ENCODE measurements at regions not wholly inside any gene's neighbourhood (a gene's known extent, or its start where the extent isn't known, plus 50 kb on each side); places are given as distances from the start of the nearest gene placed in this dataset.

- TF ChIP-seq SUZ12 (IDR thresholded peaks at IDR 0.05), result no peak
- TF ChIP-seq FOXA1 (IDR thresholded peaks at IDR 0.05), result no peak
- no peak for TF ChIP-seq L3MBTL2 (conservative IDR thresholded peaks at IDR 0.05)
- no peak for TF ChIP-seq ARNT (IDR thresholded peaks at IDR 0.05)
- TF ChIP-seq SP1 (IDR thresholded peaks at IDR 0.05), result no peak
- no peak for TF ChIP-seq BHLHE40 (IDR thresholded peaks at IDR 0.05; ENCODE audit: borderline replicate concordance)
- TF ChIP-seq PKNOX1 (IDR thresholded peaks at IDR 0.05), result no peak
- no peak for TF ChIP-seq HDGF (IDR thresholded peaks at IDR 0.05; ENCODE audit: borderline replicate concordance)
- TF ChIP-seq FOXM1 (IDR thresholded peaks at IDR 0.05; ENCODE audit: borderline replicate concordance), result no peak
- TF ChIP-seq ELF4 (IDR thresholded peaks at IDR 0.05), result no peak
- no peak for TF ChIP-seq TARDBP (IDR thresholded peaks at IDR 0.05)
- no peak for TF ChIP-seq FOXK2 (IDR thresholded peaks at IDR 0.05)
- TF ChIP-seq CTBP1 (IDR thresholded peaks at IDR 0.05; ENCODE audit: borderline replicate concordance), result no peak
- TF ChIP-seq LEF1 (IDR thresholded peaks at IDR 0.05; ENCODE audit: borderline replicate concordance), result no peak
These were observed 151.7 kb downstream of the ADAMTS15 start for GRCh38 chr11:130600139-130600538.

All from HEK293T (cell line).